Parathyroid adenoma (tissue), 2 donors: ENCODE measurements at regions not wholly inside any gene's neighbourhood (a gene's known extent, or its start where the extent isn't known, plus 50 kb on each side); places are given as distances from the start of the nearest gene placed in this dataset.

Experiments used
- H2AFZ ChIP-seq: fragments of 300-600 bp; sonication (generic); one replicate; pipeline ENCODE4 v1.7.0; 2017; ENCODE audit warnings: antibody characterized with exemption, mild to moderate bottlenecking
- H3K27ac ChIP-seq: fragments of 300-600 bp; sonication (generic); one replicate; pipeline ENCODE4 v1.7.0; 2017
- H3K27me3 ChIP-seq: fragments of 300-600 bp; sonication (generic); one replicate; pipeline ENCODE4 v1.7.0; 2017; ENCODE audit warnings: low read length; ENCODE audit not compliant: control insufficient read depth, insufficient read depth
- H3K36me3 ChIP-seq: fragments of 300-600 bp; sonication (generic); one replicate; pipeline ENCODE4 v1.7.0; 2017; ENCODE audit warnings: low read length; ENCODE audit not compliant: control insufficient read depth, insufficient read depth
- H3K4me1 ChIP-seq: fragments of 300-600 bp; sonication (generic); one replicate; pipeline ENCODE4 v1.7.0; 2017; ENCODE audit warnings: control low read depth
- H3K4me2 ChIP-seq: fragments of 300-600 bp; sonication (generic); one replicate; pipeline ENCODE4 v1.7.0; 2017; ENCODE audit warnings: low read length
- H3K4me3 ChIP-seq: fragments of 300-600 bp; sonication (generic); one replicate; pipeline ENCODE4 v1.7.0; 2017; ENCODE audit warnings: low read depth, low read length
- H3K79me2 ChIP-seq: fragments of 300-600 bp; sonication (generic); one replicate; pipeline ENCODE4 v1.7.0; 2017; ENCODE audit warnings: control low read depth
- H3K9ac ChIP-seq: fragments of 300-600 bp; sonication (generic); one replicate; pipeline ENCODE4 v1.7.0; 2017; ENCODE audit warnings: mild to moderate bottlenecking
- H3K9me3 ChIP-seq: fragments of 300-600 bp; sonication (generic); one replicate; pipeline ENCODE4 v1.7.0; 2017; ENCODE audit warnings: low read length; ENCODE audit not compliant: control insufficient read depth
- CTCF ChIP-seq: fragments of 300-600 bp; sonication (generic); IDR thresholded peaks from one replicate; pipeline ENCODE4 v1.7.0; 2017; ENCODE audit warnings: antibody characterized with exemption, mild to moderate bottlenecking
- donor health status: primary hyperparathyroidism.

GRCh38 chr18:69326094-69326493, 74.6 kb upstream of the DOK6 start:
- no peak overlapping the region for H3K27ac ChIP-seq
- no peak overlapping the region for H3K9ac ChIP-seq
- H3K36me3 ChIP-seq = no peaks in the 10 kb centered on the region
- H3K79me2 ChIP-seq = no peaks in the 10 kb centered on the region
- TF ChIP-seq CTCF = no peak
- H3K4me3 ChIP-seq = no peak overlapping the region
- H3K9me3 ChIP-seq = no peaks in the 10 kb centered on the region
- H3K27me3 ChIP-seq = no peaks in the 10 kb centered on the region
- no peak overlapping the region for H2AFZ ChIP-seq
- no peaks in the 10 kb centered on the region for H3K4me1 ChIP-seq
- no peak overlapping the region for H3K4me2 ChIP-seq

DNA sequence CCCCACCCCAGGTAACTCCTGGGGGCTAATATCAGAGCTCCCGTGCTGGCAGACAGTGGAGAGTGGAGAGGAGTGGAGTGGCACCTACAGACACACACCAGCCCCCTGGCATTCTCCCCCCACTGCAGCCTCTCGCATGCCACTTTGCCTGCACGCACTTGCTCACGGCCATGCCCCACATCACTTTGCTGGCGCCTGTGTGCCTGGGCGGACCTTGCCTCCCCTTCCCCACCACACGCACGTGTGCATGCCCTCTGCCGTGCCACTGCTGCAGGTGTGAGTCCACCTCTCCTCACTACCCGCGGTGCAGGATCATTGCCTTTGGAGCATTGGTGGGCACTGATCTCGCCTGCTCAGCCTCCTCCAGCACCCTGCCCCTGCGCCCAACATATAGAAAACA, 72.6 kb upstream of the DOK6 start:
- no peaks in the 10 kb centered on the region for H3K36me3 ChIP-seq
- no peak overlapping the region for H3K9ac ChIP-seq
- no peak overlapping the region for H2AFZ ChIP-seq
- H3K27me3 ChIP-seq = no peaks in the 10 kb centered on the region
- H3K4me3 ChIP-seq = no peak overlapping the region
- TF ChIP-seq CTCF = no peak
- no peaks in the 10 kb centered on the region for H3K9me3 ChIP-seq
- no peaks in the 10 kb centered on the region for H3K79me2 ChIP-seq
- no peaks in the 10 kb centered on the region for H3K4me1 ChIP-seq
- H3K4me2 ChIP-seq = no peak overlapping the region
- H3K27ac ChIP-seq = no peak overlapping the region

- Histone ChIP-seq H3K9me3 (no peaks in the 10 kb centered on the region), H3K9ac (no peak overlapping the region), H3K4me2 (no peak overlapping the region), H3K4me3 (no peak overlapping the region), H3K79me2 (no peaks in the 10 kb centered on the region), H3K4me1 (no peaks in the 10 kb centered on the region), H2AFZ (no peak overlapping the region), H3K36me3 (no peaks in the 10 kb centered on the region), H3K27ac (no peak overlapping the region), H3K27me3 (no peaks in the 10 kb centered on the region)
- no peak for TF ChIP-seq CTCF
These were observed 70.2 kb upstream of the DOK6 start for GRCh38 chr18:69330385-69331005.

DNA sequence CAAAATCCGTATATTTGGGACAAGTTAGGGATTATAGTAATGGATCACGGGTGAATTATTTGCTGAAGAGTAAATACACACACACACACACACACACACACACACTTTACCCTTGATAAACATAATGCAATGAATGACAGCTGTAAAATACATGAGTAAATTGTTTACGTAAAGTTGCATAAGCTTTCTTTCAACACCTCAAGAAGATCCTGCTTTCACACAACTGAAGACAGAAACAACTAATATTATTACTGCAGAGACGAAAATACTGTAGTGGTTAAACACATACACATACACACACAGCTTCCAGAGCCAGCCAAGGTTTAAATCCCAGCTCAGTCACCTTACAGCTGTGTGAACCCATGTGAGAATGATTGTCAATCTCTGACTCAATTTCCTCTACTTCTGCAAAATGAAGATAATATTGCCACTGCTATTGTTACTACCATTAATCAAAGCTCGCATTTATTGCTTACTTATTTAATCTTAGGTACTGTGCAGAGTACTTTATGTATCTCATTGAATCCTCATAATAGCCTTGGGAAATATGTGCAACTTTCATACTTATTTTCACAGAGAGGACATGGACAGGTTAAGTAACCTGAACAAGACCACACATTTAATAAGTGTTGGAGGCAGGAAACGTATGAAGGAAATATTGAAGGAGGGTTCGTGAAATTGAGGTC, 50.6 kb upstream of the DOK6 start:
- no peak overlapping the region for H3K4me2 ChIP-seq
- no peak overlapping the region for H3K27ac ChIP-seq
- no peak overlapping the region for H2AFZ ChIP-seq
- H3K9ac ChIP-seq = no peak overlapping the region
- no peaks in the 10 kb centered on the region for H3K4me1 ChIP-seq
- no peak for TF ChIP-seq CTCF
- H3K36me3 ChIP-seq = no peaks in the 10 kb centered on the region
- H3K27me3 ChIP-seq = no peaks in the 10 kb centered on the region
- H3K79me2 ChIP-seq = no peaks in the 10 kb centered on the region
- H3K4me3 ChIP-seq = no peak overlapping the region
- no peaks in the 10 kb centered on the region for H3K9me3 ChIP-seq
